Upper lobe of right lung (tissue), 1 donor: ENCODE measurements at regions not wholly inside any gene's neighbourhood (a gene's known extent, or its start where the extent isn't known, plus 50 kb on each side); places are given as distances from the start of the nearest gene placed in this dataset.
"Not testable (repeated sequence)": the region's sequence is repeated elsewhere in the genome, so short reads cannot be mapped to it uniquely, and the experiment has no call there.

Experiments
- ATAC-seq: fragments of 200-7000 bp; cut with Tn5 transposase; one replicate; pipeline ENCODE4 v1.9.1; 2020; ENCODE audit warnings: mild to moderate bottlenecking, moderate library complexity
- DNase-seq: peaks from one replicate; pipeline ENCODE4 v3.0.0-alpha.2; 2020
- H3K27ac ChIP-seq: fragments of 200-600 bp; one replicate; pipeline ENCODE4 v1.8.0; 2022
- H3K27me3 ChIP-seq: fragments of 200-600 bp; one replicate; pipeline ENCODE4 v1.8.0; 2022; ENCODE audit warnings: mild to moderate bottlenecking
- H3K36me3 ChIP-seq: fragments of 200-600 bp; one replicate; pipeline ENCODE4 v1.8.0; 2022
- H3K4me1 ChIP-seq: fragments of 200-600 bp; one replicate; pipeline ENCODE4 v1.8.0; 2022
- H3K4me3 ChIP-seq: fragments of 200-600 bp; one replicate; pipeline ENCODE4 v1.8.0; 2022; ENCODE audit warnings: mild to moderate bottlenecking
- H3K9me3 ChIP-seq: fragments of 200-600 bp; one replicate; pipeline ENCODE4 v1.8.0; 2022
- CTCF ChIP-seq: fragments of 200-600 bp; IDR thresholded peaks from one replicate; pipeline ENCODE4 v1.8.0; 2022; ENCODE audit warnings: antibody characterized with exemption
- intact Hi-C: fragments of 100-400 bp; cut with DNase I; formaldehyde crosslinking; loops from one replicate; pipeline ENCODE4 v1.11.0; 2022
- donor health status: DM: no; HTN: yes; CAD: no; lungs with severe emphysema.

GRCh38 chrY:12421788-12422124 lies 279.3 kb upstream of the USP9Y start:
- no peak for TF ChIP-seq CTCF
- Histone ChIP-seq H3K4me3 (peak overlapping the region; percentile 34), H3K9me3 (no peaks in the 10 kb centered on the region), H3K27me3 (no peaks in the 10 kb centered on the region), H3K27ac (no peak overlapping the region), H3K4me1 (no peaks in the 10 kb centered on the region), H3K36me3 (no peaks in the 10 kb centered on the region)
- intact Hi-C loops = no loop called here
- ATAC-seq (no peak), DNase-seq (no peak)

- Histone ChIP-seq H3K27ac (no peak overlapping the region), H3K36me3 (no peaks in the 10 kb centered on the region), H3K27me3 (no peaks in the 10 kb centered on the region), H3K4me1 (no peaks in the 10 kb centered on the region), H3K4me3 (no peak overlapping the region), H3K9me3 (no peaks in the 10 kb centered on the region)
- intact Hi-C loops = no loop called here
- ATAC-seq = no peak
- no peak for TF ChIP-seq CTCF
- DNase-seq = no peak
Measured at GRCh38 chrY:12422536-12422935, 278.5 kb upstream of the USP9Y start.

- no peaks in the 10 kb centered on the region for H3K4me1 ChIP-seq
- H3K27ac ChIP-seq = no peak overlapping the region
- no peak for ATAC-seq
- no peak overlapping the region for H3K4me3 ChIP-seq
- H3K27me3 ChIP-seq = no peaks in the 10 kb centered on the region
- no peak for DNase-seq
- intact Hi-C loops = no loop called here
- H3K9me3 ChIP-seq = no peaks in the 10 kb centered on the region
- no peaks in the 10 kb centered on the region for H3K36me3 ChIP-seq
- no peak for TF ChIP-seq CTCF
Measured at GRCh38 chrY:12423416-12424252, 277.4 kb upstream of the USP9Y start.

GRCh38 chrY:12425506-12425905 lies 275.5 kb upstream of the USP9Y start:
- no peak overlapping the region for H3K4me3 ChIP-seq
- DNase-seq (no peak), ATAC-seq (no peak)
- no peak overlapping the region for H3K27ac ChIP-seq
- H3K4me1 ChIP-seq = no peaks in the 10 kb centered on the region
- intact Hi-C loops = no loop called here
- no peaks in the 10 kb centered on the region for H3K27me3 ChIP-seq
- no peaks in the 10 kb centered on the region for H3K36me3 ChIP-seq
- TF ChIP-seq CTCF = no peak
- H3K9me3 ChIP-seq = no peaks in the 10 kb centered on the region

GRCh38 chrY:12427361-12427760 lies 273.7 kb upstream of the USP9Y start:
- Histone ChIP-seq H3K4me3 (no peak overlapping the region), H3K27ac (no peak overlapping the region), H3K4me1 (no peaks in the 10 kb centered on the region), H3K27me3 (no peaks in the 10 kb centered on the region), H3K9me3 (no peaks in the 10 kb centered on the region), H3K36me3 (no peaks in the 10 kb centered on the region)
- no peak for ATAC-seq
- no peak for DNase-seq
- intact Hi-C loops = no loop called here
- TF ChIP-seq CTCF = no peak

GRCh38 chrY:12431546-12431945 lies 269.5 kb upstream of the USP9Y start:
- H3K27me3 ChIP-seq = no peaks in the 10 kb centered on the region
- intact Hi-C loops = no loop called here
- ATAC-seq (no peak), DNase-seq (no peak)
- no peaks in the 10 kb centered on the region for H3K4me1 ChIP-seq
- H3K9me3 ChIP-seq = no peaks in the 10 kb centered on the region
- no peak overlapping the region for H3K27ac ChIP-seq
- TF ChIP-seq CTCF = no peak
- H3K36me3 ChIP-seq = no peaks in the 10 kb centered on the region
- H3K4me3 ChIP-seq = no peak overlapping the region

GRCh38 chrY:12438823-12439222 lies 262.2 kb upstream of the USP9Y start:
- H3K27ac ChIP-seq, H3K36me3 ChIP-seq, H3K4me1 ChIP-seq, H3K4me3 ChIP-seq, ATAC-seq, H3K27me3 ChIP-seq, H3K9me3 ChIP-seq, intact Hi-C loops, DNase-seq: not testable (repeated sequence)
